ENCODE measurements at regions not wholly inside any gene's neighbourhood (a gene's known extent, or its start where the extent isn't known, plus 50 kb on each side); places are given as distances from the start of the nearest gene placed in this dataset.
"Not testable (repeated sequence)": the region's sequence is repeated elsewhere in the genome, so short reads cannot be mapped to it uniquely, and the experiment has no call there.

- no peak for DNase-seq (ENCODE audit: low read depth)
Measured at GRCh38 chr12:127810041-127810440, 456.9 kb upstream of the TMEM132C start.

- not testable (repeated sequence) for DNase-seq (ENCODE audit: low read depth)
Measured at GRCh38 chr12:127810459-127810858, 456.5 kb upstream of the TMEM132C start.

- DNase-seq (ENCODE audit: low read depth): no peak
Measured at GRCh38 chr12:127811988-127812387, 455.0 kb upstream of the TMEM132C start.

GRCh38 chr12:127813147-127813546 lies 453.8 kb upstream of the TMEM132C start:
- DNase-seq (ENCODE audit: low read depth): no peak

GRCh38 chr12:127819056-127819455 lies 447.9 kb upstream of the TMEM132C start:
- DNase-seq (ENCODE audit: low read depth): no peak

GRCh38 chr12:127820271-127820670 lies 446.7 kb upstream of the TMEM132C start:
- DNase-seq (ENCODE audit: low read depth): no peak

- DNase-seq (ENCODE audit: low read depth): no peak
Measured at GRCh38 chr12:127820846-127821245, 446.1 kb upstream of the TMEM132C start.

- DNase-seq (ENCODE audit: low read depth): no peak
Measured at GRCh38 chr12:127822809-127823411, 444.1 kb upstream of the TMEM132C start.

- no peak for DNase-seq (ENCODE audit: low read depth)
Measured at GRCh38 chr12:127823801-127824200, 443.2 kb upstream of the TMEM132C start.

GRCh38 chr12:127829281-127830064 lies 437.5 kb upstream of the TMEM132C start:
- no peak for DNase-seq (ENCODE audit: low read depth)

GRCh38 chr12:127830065-127830460 lies 436.9 kb upstream of the TMEM132C start:
- no peak for DNase-seq (ENCODE audit: low read depth)

GRCh38 chr12:127830730-127831129 lies 436.2 kb upstream of the TMEM132C start:
- DNase-seq (ENCODE audit: low read depth): no peak

- DNase-seq (ENCODE audit: low read depth): no peak
Measured at GRCh38 chr12:127832172-127832571, 434.8 kb upstream of the TMEM132C start.

GRCh38 chr12:127836802-127837201 lies 430.2 kb upstream of the TMEM132C start:
- not testable (repeated sequence) for DNase-seq (ENCODE audit: low read depth)

- no peak for DNase-seq (ENCODE audit: low read depth)
Measured at GRCh38 chr12:127857661-127858060, 409.3 kb upstream of the TMEM132C start.

- DNase-seq (ENCODE audit: low read depth): no peak
Measured at GRCh38 chr12:127860536-127860935, 406.4 kb upstream of the TMEM132C start.

GRCh38 chr12:127861406-127861805 lies 405.6 kb upstream of the TMEM132C start:
- no peak for DNase-seq (ENCODE audit: low read depth)

GRCh38 chr12:127873306-127873705 lies 393.7 kb upstream of the TMEM132C start:
- no peak for DNase-seq (ENCODE audit: low read depth)

- no peak for DNase-seq (ENCODE audit: low read depth)
Measured at GRCh38 chr12:127881371-127882140, 385.4 kb upstream of the TMEM132C start.

GRCh38 chr12:127883013-127883412 lies 384.0 kb upstream of the TMEM132C start:
- DNase-seq (ENCODE audit: low read depth): no peak

GRCh38 chr12:127885954-127886750 lies 380.8 kb upstream of the TMEM132C start:
- no peak for DNase-seq (ENCODE audit: low read depth)

- DNase-seq (ENCODE audit: low read depth): no peak
Measured at GRCh38 chr12:127886827-127887226, 380.1 kb upstream of the TMEM132C start.
